HG02798 (cell line): ENCODE measurements at regions not wholly inside any gene's neighbourhood (a gene's known extent, or its start where the extent isn't known, plus 50 kb on each side); places are given as distances from the start of the nearest gene placed in this dataset.

ENCODE experiments used
- ATAC-seq: cut with Tn5 transposase; IDR thresholded peaks from one replicate; pipeline ENCODE4 v1.9.1; 2021; ENCODE audit warnings: mild to moderate bottlenecking; ENCODE audit not compliant: unreplicated experiment, poor library complexity

- no peak for ATAC-seq
Observed at GRCh38 chr14:47833011-47833410, 157.6 kb upstream of the MDGA2 start.

DNA sequence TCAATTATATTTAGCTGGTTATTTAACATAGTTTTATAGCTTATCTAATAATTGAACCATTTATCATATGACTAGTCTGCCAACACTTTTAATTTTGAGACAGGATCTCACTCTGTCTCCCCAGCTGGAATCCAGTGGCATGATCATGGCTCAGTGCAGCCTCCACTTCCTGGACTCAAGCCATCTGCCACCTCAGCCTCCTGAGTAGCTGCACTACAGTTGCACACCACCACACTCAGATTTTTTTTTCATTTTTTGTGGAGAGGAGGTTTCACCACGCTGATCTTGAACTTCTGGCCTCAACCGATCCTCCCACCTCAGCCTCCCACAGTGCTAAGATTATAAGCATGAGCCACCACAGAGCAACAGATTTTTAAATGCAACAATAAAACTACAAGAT lies 151.4 kb upstream of the MDGA2 start:
- ATAC-seq = no peak

- no peak for ATAC-seq
Observed at GRCh38 chr14:47822326-47822725, 146.9 kb upstream of the MDGA2 start.

DNA sequence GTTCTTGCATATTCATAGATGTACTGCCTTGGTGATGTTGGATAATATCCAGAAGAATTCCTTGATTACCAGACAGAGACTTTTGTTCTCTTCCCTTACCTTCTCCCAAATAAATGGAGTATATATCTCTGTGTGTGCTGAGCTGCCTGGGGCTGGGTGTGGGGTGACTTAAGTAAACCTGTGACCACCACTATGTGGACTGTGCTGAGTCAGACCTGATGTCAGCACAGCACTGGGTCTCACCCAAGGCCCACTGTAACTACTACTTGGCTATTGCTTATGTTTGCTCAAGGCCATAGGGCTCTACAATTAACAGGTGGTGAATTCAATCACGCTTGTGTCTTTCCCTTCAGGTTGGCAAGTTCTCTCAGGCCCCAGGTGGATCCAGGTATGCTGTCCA lies 145.7 kb upstream of the MDGA2 start:
- no peak for ATAC-seq

DNA sequence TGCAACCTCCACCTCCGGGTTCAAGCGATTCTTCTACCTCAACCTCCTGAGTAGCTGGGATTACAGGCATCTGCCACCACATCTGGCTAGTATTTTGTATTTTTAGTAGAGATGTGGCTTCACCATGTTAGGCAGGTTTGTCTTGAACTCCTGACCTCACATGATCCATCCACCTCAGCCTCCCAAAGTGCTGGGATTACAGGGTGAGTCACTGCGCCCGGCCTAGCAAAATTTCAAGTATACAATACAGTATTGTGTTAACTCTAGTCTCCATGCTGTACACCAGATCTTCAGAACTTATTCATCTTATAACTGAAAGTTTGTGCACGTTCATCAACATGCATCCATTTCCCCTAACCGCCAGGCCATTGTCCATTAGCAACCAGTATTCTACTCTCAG lies 115.1 kb upstream of the MDGA2 start:
- no peak for ATAC-seq

DNA sequence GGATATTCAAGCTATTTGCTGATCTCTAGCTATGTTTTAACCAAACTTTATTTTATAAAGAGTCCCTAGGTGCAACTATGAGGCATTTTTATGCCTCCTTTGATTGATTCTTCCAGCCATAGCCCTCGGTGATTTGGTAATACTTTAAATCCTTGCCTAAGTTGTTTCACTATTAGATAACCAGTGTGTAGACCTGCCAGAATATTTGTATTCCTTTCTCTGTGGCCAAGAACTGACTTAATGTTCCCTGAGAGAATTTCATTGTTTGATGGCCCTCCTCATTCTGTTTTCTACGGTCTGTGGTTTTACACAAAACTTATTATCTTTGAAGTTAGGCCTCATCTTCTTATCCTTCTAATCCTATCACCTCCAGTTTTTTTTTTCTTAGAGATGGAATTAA lies 109.7 kb upstream of the MDGA2 start:
- no peak for ATAC-seq

- ATAC-seq = no peak
Observed at GRCh38 chr14:47778631-47779030, 103.2 kb upstream of the MDGA2 start.

GRCh38 chr14:47772652-47773051 lies 97.2 kb upstream of the MDGA2 start:
- ATAC-seq = no peak

GRCh38 chr14:47763188-47763854 lies 87.9 kb upstream of the MDGA2 start:
- peak; percentile 44 for ATAC-seq

DNA sequence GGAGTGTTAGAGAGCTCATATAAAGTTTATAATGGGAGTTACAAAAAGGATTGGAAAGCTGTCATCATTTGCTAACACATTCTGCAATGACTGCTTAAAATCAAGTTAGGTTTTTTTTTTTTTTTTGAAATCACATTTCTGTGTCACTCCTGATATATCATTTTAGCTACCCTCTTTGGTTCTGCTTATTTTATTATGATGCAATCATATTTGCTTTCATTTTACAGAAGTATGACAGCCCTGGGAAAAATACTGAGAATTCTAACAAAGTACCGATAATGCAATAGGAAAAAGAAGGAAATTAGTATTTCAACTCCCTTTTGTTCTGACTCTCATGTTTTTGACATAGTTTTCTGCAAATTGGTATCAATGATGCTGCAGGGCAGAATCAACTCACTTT lies 71.6 kb upstream of the MDGA2 start:
- no peak for ATAC-seq

GRCh38 chr14:47744155-47744554 lies 68.8 kb upstream of the MDGA2 start:
- ATAC-seq = no peak

DNA sequence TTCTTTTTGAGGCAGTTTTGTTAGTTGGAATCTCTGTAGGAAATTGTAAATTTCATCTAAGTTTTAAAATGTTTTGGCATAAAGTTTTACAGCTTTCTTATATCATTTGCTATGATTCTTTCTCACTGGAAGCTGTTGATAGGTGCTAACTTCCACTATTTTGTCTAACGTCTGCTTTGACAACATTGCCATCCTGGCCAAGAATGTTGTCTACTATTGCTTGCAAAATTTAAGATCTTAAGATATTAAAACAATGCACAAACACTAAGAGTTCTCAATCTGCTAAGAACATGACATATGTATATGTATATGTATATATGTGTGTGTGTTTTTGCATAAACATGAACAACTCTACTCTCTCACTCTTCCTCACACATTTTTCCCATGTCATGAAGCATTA lies 64.1 kb upstream of the MDGA2 start:
- no peak for ATAC-seq

GRCh38 chr14:47730296-47730695 lies 54.9 kb upstream of the MDGA2 start:
- no peak for ATAC-seq
